Calu3 (cell line): ENCODE measurements at regions not wholly inside any gene's neighbourhood (a gene's known extent, or its start where the extent isn't known, plus 50 kb on each side); places are given as distances from the start of the nearest gene placed in this dataset.

Source experiments
- BruUV-seq: library from RNA; stranded (reverse); fragments of 400-500 nt; replicated peaks from 2 replicates; lab custom pipeline; 2021; lab: Mats Ljungman, UMichigan
- CTCF ChIA-PET: fragments of 300-600 bp; sonication (Branson Sonifier 250); formaldehyde crosslinking; loops from one replicate; lab custom pipeline; 2022; ENCODE audit warnings: antibody characterized with exemption; lab: Charles Lee
- DNase-seq: peaks from one replicate; pipeline ENCODE4 v3.0.0; 2022
- H3K27ac Mint-ChIP-seq: one replicate; pipeline ENCODE4 v1.8.0; 2022; ENCODE audit warnings: mixed read lengths; ENCODE audit not compliant: unreplicated experiment
- H3K27me3 Mint-ChIP-seq: one replicate; pipeline ENCODE4 v1.8.0; 2022; ENCODE audit warnings: mixed read lengths; ENCODE audit not compliant: unreplicated experiment
- H3K36me3 Mint-ChIP-seq: one replicate; pipeline ENCODE4 v1.8.0; 2022; ENCODE audit warnings: mild to moderate bottlenecking, moderate library complexity, mixed read lengths; ENCODE audit not compliant: insufficient read depth, unreplicated experiment
- H3K4me1 Mint-ChIP-seq: one replicate; pipeline ENCODE4 v1.8.0; 2022; ENCODE audit warnings: mild to moderate bottlenecking, low read depth, mixed read lengths; ENCODE audit not compliant: unreplicated experiment
- H3K4me3 Mint-ChIP-seq: one replicate; pipeline ENCODE4 v1.8.0; 2022; ENCODE audit warnings: mild to moderate bottlenecking, low read depth, moderate library complexity, mixed read lengths; ENCODE audit not compliant: unreplicated experiment
- H3K9me3 Mint-ChIP-seq: one replicate; pipeline ENCODE4 v1.8.0; 2022; ENCODE audit warnings: low read depth, mixed read lengths; ENCODE audit not compliant: unreplicated experiment
- CTCF ChIP-seq: fragments of 200-600 bp; IDR thresholded peaks from one replicate; pipeline ENCODE4 v1.8.0; 2022; ENCODE audit warnings: antibody characterized with exemption; ENCODE audit not compliant: unreplicated experiment
- intact Hi-C: fragments of 100-400 bp; cut with micrococcal nuclease; formaldehyde crosslinking; loops from one replicate; pipeline ENCODE4 v1.10.0; 2022; ENCODE audit not compliant: unreplicated experiment

- Mint-ChIP-seq H3K36me3 (no peaks in the 10 kb centered on the region), H3K9me3 (no peaks in the 10 kb centered on the region), H3K27me3 (peaks cover 56% of the 10 kb centered on the region), H3K27ac (no peak overlapping the region), H3K4me1 (no peaks in the 10 kb centered on the region), H3K4me3 (no peak overlapping the region)
- no TSS peak for BruUV-seq
- no peak for DNase-seq
- CTCF ChIA-PET, result no interaction called here
- TF ChIP-seq CTCF, result no peak
- intact Hi-C loops, result no loop called here
Measured at GRCh38 chr1:30450818-30451233, 272.6 kb downstream of the MATN1 start.

- BruUV-seq, result no TSS peak
- no peak for TF ChIP-seq CTCF
- intact Hi-C loops, result no loop called here
- Mint-ChIP-seq H3K36me3 (no peaks in the 10 kb centered on the region), H3K4me1 (no peaks in the 10 kb centered on the region), H3K27ac (no peak overlapping the region), H3K4me3 (no peak overlapping the region), H3K27me3 (peaks cover 61% of the 10 kb centered on the region), H3K9me3 (no peaks in the 10 kb centered on the region)
- DNase-seq, result no peak
- CTCF ChIA-PET, result no interaction called here
Measured at GRCh38 chr1:30450148-30450817, 273.1 kb downstream of the MATN1 start.

GRCh38 chr1:30449428-30450147, 273.8 kb downstream of the MATN1 start:
- CTCF ChIA-PET, result no interaction called here
- no peak overlapping the region for H3K4me3 Mint-ChIP-seq
- H3K27ac Mint-ChIP-seq, result no peak overlapping the region
- DNase-seq, result no peak
- no TSS peak for BruUV-seq
- no peaks in the 10 kb centered on the region for H3K4me1 Mint-ChIP-seq
- no peak for TF ChIP-seq CTCF
- no peaks in the 10 kb centered on the region for H3K9me3 Mint-ChIP-seq
- intact Hi-C loops, result no loop called here
- peaks cover 68% of the 10 kb centered on the region for H3K27me3 Mint-ChIP-seq
- no peaks in the 10 kb centered on the region for H3K36me3 Mint-ChIP-seq

GRCh38 chr1:30449003-30449402, 274.4 kb downstream of the MATN1 start:
- no peaks in the 10 kb centered on the region for H3K4me1 Mint-ChIP-seq
- H3K27ac Mint-ChIP-seq, result no peak overlapping the region
- DNase-seq, result no peak
- H3K36me3 Mint-ChIP-seq, result no peaks in the 10 kb centered on the region
- no peaks in the 10 kb centered on the region for H3K9me3 Mint-ChIP-seq
- H3K27me3 Mint-ChIP-seq, result peaks cover 73% of the 10 kb centered on the region
- H3K4me3 Mint-ChIP-seq, result no peak overlapping the region
- BruUV-seq, result no TSS peak
- CTCF ChIA-PET, result no interaction called here
- no peak for TF ChIP-seq CTCF
- intact Hi-C loops, result no loop called here
